Right kidney (tissue), 1 donor: ENCODE measurements at regions not wholly inside any gene's neighbourhood (a gene's known extent, or its start where the extent isn't known, plus 50 kb on each side); places are given as distances from the start of the nearest gene placed in this dataset.

ENCODE experiments used
- DNase-seq: peaks from one replicate; pipeline ENCODE4 v3.0.0-alpha.2; 2016

DNA sequence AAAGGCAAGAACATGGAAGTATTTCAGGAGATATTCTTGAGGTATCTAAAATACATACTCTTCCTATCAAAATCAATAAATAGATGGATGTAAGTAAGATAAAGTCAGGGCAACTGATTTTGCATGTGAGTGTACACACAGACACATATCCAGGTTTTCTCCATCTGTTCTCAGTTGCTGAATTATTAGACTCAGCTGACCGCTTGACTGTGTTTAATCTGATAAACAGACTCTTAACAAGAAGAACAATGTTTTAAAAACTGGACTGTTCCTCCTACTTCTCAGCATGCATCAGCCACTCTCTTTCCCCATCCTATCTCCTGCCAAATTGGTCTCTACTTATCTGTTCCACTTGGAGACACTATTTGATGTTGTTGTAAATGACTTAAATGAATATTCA, 73.5 kb downstream of the GOLGA8G start:
- no peak for DNase-seq

DNA sequence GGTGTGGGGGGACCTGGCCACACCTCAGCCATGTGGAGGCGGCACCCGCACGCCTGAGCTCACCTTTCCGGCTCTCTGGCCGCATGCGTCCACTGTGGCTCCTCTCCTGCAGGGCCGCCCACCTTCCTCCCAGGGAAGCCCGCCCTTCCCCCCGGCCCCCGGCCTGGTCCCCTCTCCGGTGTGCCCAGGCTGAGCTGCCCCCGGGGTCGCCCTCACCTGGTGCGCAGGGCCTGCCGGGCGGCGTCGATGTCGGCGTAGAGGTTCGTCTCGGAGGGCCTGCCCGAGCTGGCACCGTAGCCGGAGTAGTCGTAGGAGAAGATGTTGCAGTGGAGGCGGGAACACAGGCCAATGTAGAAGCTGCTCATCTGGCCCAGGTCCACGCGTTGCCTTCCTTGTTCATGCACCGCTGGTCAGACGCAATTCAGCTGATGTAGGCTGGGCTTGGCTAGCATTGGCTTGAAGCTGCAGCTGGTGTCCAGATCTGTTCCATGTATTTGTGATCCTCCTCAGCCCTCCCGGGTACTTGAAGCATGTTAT, 75.3 kb downstream of the GOLGA8G start:
- peak; percentile 4 for DNase-seq

DNA sequence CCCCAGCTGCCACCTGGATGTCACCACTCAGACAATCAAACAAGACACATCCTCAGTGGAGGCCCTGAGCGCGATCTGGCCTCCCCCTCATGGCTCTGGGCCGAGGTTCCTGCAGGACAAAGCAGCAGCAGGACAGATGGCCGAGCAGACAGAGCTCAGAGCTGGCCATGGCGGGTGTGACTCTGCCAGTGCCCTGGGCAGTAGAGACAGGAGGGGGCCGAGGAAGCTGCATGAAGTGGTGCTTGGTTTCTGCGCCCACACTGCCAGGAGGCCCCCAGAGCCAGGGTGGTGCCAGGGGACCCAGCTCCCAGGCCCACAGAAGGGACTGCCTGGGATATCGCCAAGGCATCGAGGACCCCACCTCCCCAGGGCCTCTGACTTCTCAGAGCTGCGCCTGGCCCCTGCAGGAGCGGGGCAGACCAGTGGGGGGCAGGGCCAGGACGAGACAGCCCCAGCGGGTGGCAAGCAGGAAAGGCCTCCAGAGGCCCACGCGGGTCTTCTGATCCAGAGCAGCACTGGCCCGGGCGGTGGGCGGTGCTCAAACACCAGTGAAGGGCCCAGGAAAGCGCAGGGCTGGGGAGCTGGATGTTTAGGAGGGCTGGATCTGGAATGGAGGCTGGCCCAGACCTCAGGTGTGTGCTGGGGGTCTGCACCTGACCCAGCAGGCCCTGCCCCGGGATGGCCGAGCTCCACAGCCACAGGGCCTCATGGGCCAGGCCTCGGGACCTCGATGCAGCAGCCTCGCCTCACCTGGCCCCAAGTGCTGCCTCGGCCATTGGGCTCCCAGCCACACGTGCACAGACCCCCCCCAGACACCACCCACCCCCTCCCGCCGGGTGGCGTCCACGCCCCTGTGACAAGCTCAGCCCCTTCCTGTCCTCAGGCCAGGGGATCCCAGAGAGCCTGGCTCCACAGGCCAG, 76.0 kb downstream of the GOLGA8G start:
- DNase-seq, result peak; percentile 12

DNA sequence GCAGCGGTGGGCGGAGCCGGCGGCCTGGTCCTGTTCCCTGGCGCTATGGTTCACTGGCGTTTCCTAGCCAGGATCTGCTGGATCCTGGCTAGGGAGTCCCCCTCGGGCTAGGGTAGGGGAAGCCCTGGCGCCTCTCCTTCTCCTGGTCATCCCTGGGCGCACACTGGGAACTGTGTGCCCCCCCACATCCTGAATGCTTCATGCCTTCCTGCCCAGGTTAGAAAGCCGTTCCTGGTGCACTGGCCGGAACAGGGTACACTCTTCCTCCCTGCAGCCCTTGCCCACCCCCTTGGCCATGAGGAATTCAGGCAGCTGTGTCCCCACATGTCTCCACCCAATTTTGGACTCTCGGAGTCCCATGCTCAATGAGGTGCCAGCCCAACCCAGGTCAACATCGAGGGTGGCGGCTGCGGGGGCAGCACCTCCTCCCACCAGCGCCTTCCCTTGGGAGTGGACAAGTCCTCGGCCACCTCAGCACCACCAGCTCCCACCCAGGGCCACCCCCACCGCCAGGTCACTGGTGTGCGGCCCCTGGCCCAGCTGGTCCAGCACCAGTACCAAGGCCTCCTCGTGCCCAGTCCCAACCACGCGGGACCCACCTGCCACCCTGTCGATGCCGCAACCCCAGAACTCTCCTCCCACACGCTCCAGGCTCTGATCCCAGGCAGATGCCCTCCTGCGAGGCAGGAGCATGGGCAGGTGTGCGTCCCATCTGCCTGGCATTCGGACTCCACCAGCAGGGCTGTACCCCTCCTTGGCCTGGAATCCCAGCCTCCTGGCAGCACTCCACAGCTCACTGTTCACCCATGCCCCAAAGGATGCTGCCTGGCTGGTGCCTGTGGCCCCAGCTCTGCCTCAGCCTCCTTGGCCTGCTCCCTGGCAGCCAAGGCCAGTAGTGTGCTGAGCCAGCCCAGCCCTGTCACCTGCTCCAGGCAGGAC, 77.0 kb downstream of the GOLGA8G start:
- peak; percentile 16 for DNase-seq

DNA sequence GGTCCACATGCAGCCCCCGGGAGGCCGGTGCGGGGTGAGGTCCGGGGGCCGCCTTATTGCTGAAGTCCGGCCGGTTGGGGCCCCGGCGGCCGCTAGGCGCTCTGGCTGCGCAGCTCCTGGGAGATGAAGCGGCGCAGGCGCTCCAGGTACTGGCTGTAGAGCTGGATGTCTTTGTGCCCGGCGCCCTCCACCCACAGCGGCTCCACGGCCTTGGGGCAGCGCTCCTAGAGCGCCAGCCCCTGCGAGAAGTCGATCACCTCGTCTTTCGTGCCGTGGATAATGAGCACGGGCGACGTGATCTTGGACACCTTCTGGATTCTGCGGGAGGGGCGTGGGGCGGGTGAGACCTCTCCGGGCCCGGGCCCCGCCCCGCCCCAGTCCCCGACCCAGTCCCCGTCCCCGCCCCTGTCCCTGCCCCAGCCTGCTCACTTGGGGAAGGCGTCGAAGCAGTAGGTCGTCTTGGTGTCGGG, 76.3 kb downstream of the GOLGA8F start:
- DNase-seq, result peak; percentile 53
